ENCODE measurements at regions not wholly inside any gene's neighbourhood (a gene's known extent, or its start where the extent isn't known, plus 50 kb on each side); places are given as distances from the start of the nearest gene placed in this dataset.
A peak's percentile ranks its signal among the peaks of the same experiment; 100 is the strongest.
"Not testable (repeated sequence)": the region's sequence is repeated elsewhere in the genome, so short reads cannot be mapped to it uniquely, and the experiment has no call there.

DNA sequence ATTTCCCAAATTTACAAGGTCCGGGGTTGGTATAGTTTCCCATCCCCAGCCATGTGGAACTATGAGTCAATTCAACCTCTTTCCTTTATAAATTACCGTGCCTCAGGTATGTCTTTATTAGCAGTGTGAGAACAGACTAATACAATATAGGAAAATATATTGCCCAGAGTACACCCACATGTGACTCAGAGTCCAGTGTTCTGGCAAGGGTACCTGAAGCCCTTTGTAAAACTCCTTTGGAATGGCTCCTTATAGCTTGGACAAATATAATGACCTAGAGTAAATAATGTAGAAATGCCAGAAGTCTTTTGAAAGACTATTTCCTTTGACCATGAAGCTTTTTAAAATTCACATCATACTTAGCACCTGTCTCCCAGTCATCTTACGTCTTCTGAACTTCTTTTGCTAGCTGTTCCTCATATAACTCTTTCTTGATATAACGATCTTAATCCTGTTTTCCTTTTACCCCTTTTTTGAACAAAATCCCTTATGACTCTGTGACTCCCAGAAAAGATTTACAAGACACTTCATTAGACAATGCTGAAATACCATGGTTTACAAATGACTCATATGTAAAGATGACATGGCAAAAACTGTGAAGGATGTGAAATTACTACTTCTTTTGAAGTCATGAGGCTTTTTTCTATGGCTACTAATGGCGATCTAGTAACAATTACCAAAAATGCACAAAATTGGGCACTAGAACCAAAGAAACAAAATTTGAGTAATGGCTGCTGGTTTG, 408.9 kb downstream of the NAP1L3 start:
- no peak for DNase-seq

DNA sequence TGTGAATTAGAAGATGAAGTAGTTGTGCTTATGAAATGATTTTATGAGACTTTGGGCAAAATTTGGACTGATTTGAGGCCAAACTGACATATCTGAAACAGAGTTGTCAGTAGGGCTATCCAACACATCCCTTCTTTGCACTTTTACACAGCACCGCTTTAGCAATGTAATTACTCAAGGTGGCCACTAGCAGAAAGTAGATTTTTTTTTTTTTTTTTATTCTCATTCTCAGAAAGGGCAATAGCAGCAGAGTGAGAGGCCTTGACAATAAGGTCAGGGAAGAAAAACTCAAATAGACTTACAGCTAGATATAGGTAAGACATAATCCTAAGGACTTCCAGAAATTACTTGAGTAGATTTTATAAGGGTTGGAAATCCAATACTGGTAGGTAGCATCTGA, 414.3 kb downstream of the NAP1L3 start:
- DNase-seq = peak; percentile 0

DNA sequence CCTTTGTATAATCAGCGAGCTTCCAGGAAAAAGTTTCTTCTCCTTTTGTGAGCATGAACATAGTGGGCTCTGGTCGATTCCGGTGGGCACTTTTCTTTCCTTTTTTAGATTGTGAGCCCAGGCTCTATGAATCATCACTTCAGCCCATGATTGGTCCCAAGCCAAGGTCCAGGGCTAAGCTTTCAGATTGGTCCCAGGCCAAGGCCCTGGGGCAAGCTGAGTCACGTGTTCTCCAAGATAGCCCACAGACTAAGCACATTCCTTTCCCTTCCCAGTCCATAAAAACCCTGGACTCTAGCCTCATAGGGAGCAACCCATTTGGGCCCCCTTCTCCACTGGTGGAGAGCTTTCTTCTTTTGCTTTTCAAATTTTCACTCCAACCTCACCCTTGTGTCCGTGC, 430.5 kb downstream of the NAP1L3 start:
- no peak for DNase-seq

DNA sequence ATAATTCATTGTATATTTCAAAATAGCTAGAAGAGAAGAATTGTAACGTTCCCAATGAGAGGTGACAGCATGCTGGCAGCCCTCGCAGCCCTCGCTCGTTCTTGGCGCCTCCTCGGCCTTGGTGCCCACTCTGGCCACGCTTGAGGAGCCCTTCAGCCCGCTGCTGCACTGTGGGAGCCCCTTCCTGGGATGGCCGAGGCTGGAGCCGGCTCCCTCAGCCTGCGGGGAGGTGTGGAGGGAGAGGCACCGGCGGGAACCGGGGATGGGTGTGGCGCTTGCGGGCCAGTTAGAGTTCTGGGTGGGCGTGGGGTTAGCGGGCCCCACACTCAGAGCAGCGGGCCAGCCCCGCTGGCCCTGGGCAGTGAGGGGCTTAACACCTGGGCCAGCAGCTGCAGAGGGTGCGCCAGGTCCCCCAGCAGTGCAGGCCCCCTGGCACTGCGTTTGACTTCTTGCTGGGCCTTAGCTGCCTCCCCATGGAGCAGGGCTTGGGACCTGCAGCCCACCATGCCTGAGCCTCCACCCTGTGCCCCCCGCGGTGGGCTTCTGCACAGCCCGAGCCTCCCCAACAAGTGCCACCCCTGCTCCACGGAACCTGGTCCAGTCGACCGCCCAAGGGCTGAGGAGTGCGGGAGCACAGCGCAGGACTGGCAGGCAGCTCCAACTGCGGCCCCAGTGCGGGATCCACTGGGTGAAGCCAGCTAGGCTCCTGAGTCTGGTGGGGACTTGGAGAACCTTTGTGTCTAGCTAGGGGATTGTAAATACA, 437.7 kb downstream of the NAP1L3 start:
- DNase-seq = not testable (repeated sequence)

DNA sequence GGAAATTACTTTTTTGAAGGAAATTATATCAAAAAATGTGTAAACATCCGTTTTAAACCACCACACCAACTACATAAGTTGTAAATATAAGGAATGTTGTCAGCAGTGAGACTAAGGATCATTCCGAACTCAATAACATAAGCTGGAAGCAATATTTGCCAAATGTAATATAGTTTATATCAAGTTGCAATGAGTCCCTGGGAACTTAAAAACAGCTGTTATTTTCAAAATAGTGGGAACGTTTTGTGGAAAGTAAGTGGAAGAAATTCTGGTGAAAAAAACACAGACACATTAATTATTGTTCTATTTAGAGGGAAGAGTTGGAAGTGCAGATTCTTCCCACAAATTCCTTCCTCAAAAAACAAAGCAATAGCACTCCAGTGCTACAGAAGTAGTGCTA, 444.3 kb downstream of the NAP1L3 start:
- no peak for DNase-seq

All from NCI-H82 (cell line).